ENCODE measurements at regions not wholly inside any gene's neighbourhood (a gene's known extent, or its start where the extent isn't known, plus 50 kb on each side); places are given as distances from the start of the nearest gene placed in this dataset.

DNA sequence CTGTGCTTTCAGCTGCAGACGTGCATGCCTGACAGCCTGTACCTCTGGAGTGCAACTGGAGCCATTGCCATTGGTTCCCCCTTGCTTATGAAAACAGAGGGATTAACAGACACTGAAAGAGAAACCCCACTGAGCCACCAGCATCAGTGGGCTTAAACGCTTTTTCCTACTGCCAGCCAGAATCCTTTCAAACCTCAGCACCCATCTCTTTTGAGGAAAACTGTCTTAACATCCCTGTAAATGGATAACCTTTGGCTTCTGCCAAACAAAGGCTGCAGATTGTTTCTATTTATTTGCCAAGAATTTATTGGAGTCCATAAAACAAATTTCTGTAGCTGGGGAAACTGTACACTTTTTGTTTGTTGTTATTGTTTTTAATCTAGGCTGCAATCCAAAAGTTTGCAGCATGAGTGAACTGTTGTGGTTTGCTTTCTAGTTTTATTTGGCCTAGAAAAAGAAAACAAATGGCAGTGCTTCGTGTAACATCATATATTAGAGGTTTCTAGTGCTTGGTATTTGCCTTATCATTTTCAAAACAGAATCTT lies 369.2 kb upstream of the IL12A start:
- WGBS, 4 donors: 19 to 42% (median 27%) methylated on average over 3 of the region's 3 CpGs
- intact Hi-C loops (cut with DNase I): loop anchor here (10.0 kb wide), 1 partner anchor 185 kb away; no protein-coding TSS in a partner anchor
- no peak for DNase-seq
- H3K9me3 ChIP-seq (replicated peaks in 1 of 3): no peaks in the 10 kb centered on the region
- no peaks in the 10 kb centered on the region for H3K36me3 ChIP-seq (replicated peaks in 1 of 2)
- TF ChIP-seq CTCF (IDR thresholded peaks at IDR 0.05): no peak
- H3K4me1 ChIP-seq (replicated peaks in 1 of 2): no peaks in the 10 kb centered on the region
- H3K4me3 ChIP-seq: no peak overlapping the region
- H3K27ac ChIP-seq: no peak overlapping the region
- H3K27me3 ChIP-seq: no peaks in the 10 kb centered on the region

GRCh38 chr3:159620281-159620680 lies 368.4 kb upstream of the IL12A start:
- H3K27ac ChIP-seq: no peak overlapping the region
- no peak for TF ChIP-seq CTCF (IDR thresholded peaks at IDR 0.05)
- no peak for TF ChIP-seq POLR2A (IDR thresholded peaks at IDR 0.05)
- no peaks in the 10 kb centered on the region for H3K36me3 ChIP-seq (replicated peaks in 1 of 2)
- WGBS, 4 donors: 60 to 70% (median 66%) methylated on average over 1 of the region's 1 CpG
- no peaks in the 10 kb centered on the region for H3K4me1 ChIP-seq (replicated peaks in 1 of 2)
- intact Hi-C loops (cut with DNase I): no loop called here
- no peaks in the 10 kb centered on the region for H3K27me3 ChIP-seq
- DNase-seq: no peak
- H3K9me3 ChIP-seq (replicated peaks in 1 of 3): no peaks in the 10 kb centered on the region
- no peak overlapping the region for H3K4me3 ChIP-seq

GRCh38 chr3:159620873-159621272 lies 367.8 kb upstream of the IL12A start:
- DNase-seq: no peak
- intact Hi-C loops (cut with DNase I): no loop called here
- TF ChIP-seq POLR2A (IDR thresholded peaks at IDR 0.05): no peak
- TF ChIP-seq CTCF (IDR thresholded peaks at IDR 0.05): no peak
- no peaks in the 10 kb centered on the region for H3K36me3 ChIP-seq (replicated peaks in 1 of 2)
- H3K4me3 ChIP-seq: no peak overlapping the region
- WGBS, 4 donors: 54 to 69% (median 67%) methylated on average over 4 of the region's 4 CpGs
- H3K4me1 ChIP-seq (replicated peaks in 1 of 2): no peaks in the 10 kb centered on the region
- H3K9me3 ChIP-seq (replicated peaks in 1 of 3): no peaks in the 10 kb centered on the region
- H3K27ac ChIP-seq: no peak overlapping the region
- no peaks in the 10 kb centered on the region for H3K27me3 ChIP-seq

DNA sequence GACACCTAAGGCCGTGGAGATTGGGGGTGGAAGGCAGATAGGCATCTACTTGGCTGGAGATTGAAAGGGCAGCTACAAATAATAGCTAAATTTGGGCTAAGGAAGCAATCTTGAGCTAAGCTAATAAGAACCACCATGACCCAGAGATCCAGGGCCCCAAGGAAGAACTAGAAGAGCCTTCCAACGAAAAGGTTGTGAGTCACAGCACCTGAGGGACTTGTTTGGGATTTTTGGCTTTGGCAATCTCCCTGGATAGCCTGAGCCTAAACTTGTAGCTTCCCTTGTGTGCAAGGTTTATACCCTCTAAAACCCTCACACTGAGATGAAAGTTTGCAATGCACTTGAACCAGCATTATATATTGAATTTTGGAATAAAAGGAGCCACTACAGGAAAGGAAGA lies 364.0 kb upstream of the IL12A start:
- Histone ChIP-seq H3K27me3 (no peaks in the 10 kb centered on the region), H3K27ac (no peak overlapping the region), H3K36me3 (replicated peaks in 1 of 2) (no peaks in the 10 kb centered on the region), H3K4me3 (no peak overlapping the region), H3K4me1 (replicated peaks in 1 of 2) (no peaks in the 10 kb centered on the region), H3K9me3 (replicated peaks in 1 of 3) (no peaks in the 10 kb centered on the region)
- no peak for DNase-seq
- intact Hi-C loops (cut with DNase I): no loop called here
- 64 to 80% (median 69%) methylated on average over 2 of the region's 2 CpGs for WGBS, 4 donors
- no peak for TF ChIP-seq POLR2A (IDR thresholded peaks at IDR 0.05)
- TF ChIP-seq CTCF (IDR thresholded peaks at IDR 0.05): no peak

Data from adrenal gland (tissue), 9 donors.